ENCODE measurements at regions not wholly inside any gene's neighbourhood (a gene's known extent, or its start where the extent isn't known, plus 50 kb on each side); places are given as distances from the start of the nearest gene placed in this dataset.

DNA sequence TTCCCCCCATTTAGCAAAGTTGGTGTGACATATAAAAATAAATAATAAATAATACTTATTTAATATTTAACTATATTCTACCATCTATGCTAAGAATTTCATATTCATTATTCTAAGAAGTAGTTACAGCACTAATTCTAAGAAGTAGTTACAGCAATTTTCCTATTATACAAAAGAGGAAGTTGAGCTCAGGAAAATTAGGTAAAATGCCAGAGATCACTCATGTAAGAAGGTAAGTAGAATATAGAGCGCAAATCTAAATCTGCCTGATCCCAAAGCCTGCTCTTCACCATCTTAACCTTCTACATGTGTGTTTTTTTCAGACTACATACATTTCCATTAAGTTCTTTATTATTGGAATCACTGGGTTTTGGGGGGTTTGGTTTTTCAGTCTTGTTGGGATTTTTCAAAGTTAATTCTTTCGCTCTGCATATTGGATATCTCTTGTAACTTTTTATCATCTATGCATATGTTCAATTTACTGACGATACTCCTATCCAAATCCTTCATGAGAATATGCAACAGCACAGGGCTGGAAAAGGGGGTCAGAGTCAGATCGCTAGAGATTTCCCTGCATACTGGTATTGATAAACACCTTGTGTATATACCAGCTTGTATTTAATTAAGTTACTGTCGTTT, 852.1 kb downstream of the MAT2B start:
- no peak for DNase-seq

DNA sequence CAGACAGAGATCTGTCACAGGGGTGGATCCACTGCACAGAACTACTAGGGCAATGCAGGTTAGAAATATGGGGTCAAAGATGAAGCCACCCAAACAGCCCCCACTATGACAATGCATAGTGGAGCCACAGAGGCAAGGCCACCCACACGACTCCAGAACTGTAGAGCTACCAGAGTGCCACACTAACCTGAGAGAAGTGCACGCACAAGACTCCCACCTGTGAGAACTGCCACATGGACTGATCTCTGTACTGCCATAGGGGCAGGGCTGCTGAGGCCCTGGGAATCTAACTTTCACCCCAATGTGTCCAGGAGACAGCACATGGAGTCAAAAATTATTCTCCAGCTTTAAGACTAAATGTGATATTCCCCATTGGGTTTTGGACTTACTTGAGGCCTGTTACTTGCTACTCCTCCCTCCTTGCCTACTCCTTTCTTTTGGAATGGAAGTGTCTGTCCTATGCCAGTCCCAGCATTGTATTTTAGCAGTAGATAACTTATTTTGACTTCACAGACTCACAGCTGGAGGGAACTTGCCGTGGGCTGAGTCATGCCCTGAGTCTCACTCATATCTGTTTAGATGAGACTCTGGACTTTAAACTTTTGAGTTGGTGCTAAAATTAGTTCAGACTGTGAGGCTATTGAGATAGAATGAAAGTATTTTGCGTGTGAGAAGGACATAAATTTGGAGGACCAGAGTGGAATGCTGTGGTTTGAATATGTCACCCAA, 853.3 kb downstream of the MAT2B start:
- no peak for DNase-seq

DNA sequence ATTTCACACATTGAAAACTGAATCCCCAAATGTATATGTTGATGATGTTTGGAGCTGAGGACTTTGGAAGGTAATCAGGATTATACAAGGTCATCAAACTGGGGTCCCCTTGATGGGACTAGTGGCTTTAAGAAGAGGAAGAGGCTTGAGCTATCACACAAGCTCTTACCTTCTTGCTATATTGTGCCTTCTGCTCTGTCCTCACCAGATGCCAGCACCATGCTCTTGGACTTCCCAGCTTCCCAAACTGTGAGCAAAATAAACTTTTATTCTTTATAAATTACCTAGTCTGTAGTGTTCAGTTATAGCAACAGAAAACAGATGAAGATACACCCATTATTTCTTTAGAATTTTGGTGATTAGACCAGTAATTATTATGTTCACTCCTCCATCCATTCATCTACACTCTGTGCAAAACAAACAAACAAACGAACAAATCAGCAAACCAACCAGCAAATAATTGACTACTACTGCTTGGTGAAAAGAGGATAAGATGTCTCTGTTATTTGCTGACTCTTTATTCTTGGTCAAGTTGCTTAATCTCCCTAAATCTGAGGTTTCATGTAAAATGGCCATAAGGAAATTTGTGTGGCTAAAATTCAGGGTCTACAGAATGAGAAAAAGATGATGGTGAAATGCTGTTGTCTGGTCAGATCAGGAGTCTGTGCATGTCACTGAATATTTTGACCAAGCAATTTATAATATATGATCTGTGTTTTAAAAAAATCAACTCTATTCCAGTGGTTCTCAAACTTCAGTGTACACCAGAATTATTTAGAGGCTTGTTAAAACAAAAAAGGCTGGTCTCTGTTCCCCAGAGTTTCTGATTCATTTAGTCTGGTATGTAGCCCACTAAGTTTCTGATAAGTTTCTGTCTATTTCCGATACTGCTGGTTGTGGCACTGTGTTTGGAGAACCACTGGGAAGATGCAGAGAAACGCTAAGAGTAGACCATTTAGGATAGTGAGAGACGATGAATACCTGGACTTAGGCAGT, 854.1 kb downstream of the MAT2B start:
- DNase-seq = no peak

DNA sequence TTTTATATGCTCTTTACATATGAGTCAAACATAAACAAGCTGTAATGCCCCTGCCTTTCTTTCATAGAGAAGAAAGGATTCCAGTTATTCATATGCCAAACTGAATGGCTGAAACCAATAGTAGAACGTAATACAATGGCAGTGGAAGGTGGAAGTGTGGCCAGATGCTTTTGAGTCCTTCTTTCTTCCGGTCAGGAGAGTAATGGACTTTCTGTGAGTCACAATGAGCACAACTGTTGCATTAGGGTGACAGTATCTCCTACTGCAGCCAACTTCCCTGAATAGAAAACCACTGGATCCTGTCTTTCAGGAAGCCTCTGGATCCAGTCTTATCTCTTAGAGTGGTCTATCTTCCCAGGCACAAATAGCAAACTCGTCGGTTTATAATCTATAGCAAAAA, 855.2 kb downstream of the MAT2B start:
- no peak for DNase-seq

DNA sequence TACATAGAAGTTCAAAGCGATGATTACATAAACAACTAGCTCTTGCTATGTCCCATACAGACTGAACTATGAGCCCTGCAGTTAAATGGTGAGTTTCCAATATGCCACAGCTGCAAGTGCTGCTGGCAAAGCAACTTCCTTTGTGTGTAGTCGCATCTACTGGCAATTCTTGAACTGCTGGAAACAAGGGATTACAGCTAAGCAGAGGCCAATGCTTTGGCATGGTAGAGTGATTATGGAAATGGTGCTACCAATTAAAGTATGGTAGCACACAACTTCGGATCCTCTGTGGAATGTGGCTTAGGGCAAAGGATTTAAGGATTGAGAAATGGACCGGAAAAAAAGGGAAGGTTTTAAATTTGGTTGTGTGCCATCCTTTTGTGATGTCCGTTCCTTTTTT, 856.6 kb downstream of the MAT2B start:
- no peak for DNase-seq

DNA sequence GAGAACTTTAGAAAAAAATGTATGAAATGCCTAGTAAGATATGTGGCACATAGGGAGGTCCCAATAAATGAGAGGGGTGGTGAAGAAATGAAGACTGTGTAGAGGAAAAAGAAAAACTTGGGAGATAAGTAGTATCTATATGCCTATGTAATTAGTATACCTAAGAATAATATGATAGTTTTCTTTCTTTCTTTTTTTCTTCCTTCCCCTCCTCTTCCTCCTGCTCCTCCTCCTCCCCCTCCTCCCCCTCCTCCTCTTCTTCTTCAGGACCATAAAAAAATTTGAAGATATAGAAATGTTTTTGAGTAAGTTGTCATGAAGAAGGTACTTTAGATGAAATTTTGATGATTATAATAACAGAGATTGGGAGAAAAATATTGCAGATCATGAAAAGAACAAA, 857.4 kb downstream of the MAT2B start:
- no peak for DNase-seq

DNA sequence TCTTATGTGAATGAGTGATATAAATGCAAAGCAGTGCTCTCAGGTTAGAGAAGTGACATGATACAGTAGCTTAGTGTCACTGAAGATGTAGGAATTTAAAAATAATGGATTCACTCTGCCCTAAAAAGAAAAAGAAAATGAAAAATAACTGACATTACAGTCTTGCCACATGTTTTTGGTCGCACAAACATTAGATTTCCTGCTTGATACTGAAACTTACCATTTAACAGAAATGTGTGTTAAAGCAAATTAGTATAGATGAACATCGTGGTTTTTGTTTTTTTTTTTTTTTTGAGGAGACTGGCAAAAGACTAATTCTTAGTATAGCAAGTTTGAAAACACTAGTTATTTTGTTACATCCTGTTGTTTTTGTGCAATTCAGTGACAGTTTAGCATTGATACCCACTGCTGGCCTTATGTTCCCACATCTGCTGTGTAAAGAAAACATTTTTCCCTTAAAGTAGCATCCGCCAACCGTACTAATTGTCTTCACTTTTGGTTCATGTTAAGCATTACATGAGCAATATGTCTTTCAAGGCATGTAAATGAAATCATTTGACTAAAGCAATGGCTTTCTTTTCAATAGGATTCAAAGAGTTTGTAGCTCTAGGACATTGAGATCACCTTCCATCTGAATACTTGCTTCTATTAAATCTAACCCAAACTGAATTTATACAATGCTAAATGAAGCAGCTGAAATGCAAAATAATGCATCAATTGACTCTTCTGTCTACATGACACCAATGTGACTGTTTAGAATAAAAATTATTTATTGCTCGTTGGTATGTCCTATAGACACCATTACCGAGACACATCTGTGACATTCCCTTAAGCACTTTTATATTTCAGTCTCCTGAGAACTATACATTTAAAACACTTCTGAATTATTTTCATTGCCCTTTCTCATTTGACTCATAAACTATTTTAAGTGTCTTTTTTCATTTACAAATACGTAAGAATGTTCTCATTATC, 859.1 kb downstream of the MAT2B start:
- no peak for DNase-seq

DNA sequence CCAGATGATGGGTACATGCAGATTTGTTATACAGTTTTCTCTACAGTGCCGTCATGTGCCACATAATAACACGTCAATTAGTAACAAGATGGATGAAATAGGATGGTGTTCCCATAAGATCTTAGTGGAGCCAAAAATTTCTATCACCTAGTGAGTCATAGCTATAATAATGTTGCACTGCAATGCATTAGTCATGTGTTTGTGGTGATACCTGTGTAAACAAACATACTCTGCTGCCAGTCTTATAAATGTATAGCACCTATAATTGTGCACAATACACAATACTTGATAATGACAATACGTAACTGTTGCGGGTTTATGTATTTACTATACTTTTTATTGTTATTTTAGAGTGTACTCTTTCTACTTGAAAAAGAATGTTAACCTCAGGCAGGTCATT, 865.4 kb downstream of the MAT2B start:
- DNase-seq = no peak

DNA sequence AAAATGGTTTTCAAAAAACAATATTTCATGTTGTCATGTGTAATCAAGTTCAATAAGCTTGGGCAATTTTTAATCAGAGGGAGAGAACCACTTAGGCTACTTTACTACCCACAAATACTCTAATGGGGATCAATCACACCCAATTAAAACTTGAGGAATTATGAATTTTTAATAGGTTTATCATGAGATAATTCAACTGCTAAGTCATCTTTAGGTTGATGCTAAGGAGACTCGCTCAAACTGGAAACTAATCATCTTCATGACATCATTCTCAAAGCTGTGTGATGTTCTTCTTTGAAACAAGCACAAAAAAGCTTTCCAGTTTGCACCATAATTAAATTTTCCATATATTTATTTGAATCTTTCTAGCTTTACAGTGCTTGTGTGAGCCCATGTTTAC, 867.5 kb downstream of the MAT2B start:
- DNase-seq = no peak

DNA sequence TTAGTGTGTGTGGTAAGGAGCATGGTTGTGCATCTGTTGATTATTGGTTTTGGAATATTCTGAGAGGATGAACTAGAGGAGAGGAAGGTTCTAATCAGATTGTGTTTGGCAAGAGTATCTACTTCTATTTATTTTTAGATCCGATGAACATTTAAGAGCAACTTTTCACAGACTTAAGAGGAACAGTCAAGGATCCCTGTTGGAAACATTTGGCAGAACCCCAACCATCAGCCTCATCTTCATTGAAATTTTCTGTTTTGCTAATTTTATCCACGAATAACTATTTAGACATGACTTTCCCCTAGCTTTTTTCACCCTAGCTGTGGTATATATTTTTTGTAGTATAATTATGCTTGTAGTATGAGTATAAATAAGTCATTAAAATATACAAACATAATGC, 868.5 kb downstream of the MAT2B start:
- no peak for DNase-seq

DNA sequence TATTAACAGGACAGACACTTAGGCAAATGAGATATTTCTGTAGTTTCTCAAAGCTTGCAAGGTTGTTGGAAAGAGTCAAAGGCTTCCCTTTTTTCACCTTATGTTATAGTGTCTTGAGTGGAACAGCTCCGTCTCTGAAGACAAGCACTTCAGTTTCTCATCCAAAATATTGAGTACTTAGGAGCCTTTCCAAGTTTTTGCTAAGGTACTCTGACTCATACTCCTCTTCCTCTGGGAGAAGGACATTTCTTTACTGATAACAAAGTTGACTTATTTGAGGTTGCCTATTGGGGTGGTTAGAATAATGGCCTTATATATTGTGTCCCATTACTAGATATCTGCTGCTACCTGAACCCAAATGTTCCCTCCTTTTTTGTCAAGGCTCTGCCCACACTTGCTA, 869.6 kb downstream of the MAT2B start:
- DNase-seq = no peak

DNA sequence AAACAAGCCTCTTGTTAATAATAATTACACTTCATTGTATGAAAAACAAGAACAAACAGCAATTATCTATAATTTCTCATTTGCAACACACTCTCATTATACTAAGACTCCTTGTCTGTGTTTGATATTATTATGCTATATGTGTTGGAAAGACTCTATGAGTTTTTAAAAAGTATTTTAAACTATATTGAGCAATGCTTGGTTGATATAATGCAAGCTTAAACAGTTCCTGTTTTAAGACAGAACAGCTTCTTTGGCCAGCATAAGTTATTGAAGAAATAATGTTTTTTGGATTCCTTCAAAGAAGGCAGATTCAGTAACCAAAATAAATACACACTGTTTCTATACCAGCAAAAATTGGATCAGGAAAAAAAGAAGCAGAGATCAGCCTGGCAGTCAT, 871.4 kb downstream of the MAT2B start:
- no peak for DNase-seq

DNA sequence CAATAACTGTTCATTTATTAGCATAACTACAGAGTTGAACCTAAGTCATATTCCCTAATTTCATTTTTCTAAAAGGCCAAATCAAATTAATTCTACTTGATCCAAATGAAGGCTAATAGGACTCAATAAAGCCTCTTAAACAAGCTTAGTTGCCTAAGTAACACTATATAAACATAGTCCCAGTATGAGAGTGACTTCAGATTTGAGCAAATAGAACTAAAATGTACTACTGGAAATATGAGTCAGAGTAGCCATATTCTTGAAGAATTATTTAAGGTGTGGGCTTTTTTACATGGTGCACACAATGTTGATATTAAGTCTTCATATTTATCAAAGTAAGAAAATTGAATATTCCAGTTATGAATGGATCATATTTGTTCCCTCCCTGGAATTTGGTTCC, 872.3 kb downstream of the MAT2B start:
- DNase-seq = no peak

DNA sequence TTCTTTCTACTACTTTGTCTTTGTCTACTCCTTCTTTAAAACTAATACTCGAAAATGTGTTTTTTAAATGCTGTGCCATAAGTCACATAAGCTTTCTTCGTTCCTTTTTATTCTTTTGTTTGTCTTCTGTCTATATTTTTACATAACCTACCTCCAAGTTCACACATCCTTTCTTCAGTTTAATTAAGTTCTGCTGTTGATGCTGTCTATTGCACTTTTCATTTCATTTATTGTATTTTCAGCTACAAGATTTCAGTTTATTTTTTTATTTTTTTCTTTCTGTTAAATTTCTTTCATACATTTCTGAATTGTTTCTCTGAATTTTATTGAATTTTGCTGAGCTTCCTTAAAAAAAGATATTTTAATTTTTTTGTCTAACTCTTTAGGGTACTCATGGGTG, 878.2 kb downstream of the MAT2B start:
- no peak for DNase-seq

DNA sequence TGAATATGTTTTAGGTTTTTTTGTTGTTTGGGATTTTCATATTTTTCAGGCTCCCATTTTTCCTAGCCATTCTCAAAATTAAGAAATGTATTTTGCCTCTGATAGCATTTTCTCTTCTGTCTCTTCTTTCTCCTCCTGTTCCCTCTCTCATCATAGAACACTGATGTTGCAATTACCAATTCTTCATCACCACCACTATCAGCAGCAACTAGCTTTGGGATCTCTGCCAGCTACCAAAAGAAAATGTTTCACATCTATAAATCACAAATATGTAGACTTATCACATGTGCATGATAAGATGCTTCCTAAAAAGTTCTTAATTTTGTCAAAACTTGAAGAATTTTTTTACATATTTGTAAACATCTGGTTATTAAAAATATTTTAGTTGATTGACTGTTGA, 887.1 kb downstream of the MAT2B start:
- DNase-seq = no peak

DNA sequence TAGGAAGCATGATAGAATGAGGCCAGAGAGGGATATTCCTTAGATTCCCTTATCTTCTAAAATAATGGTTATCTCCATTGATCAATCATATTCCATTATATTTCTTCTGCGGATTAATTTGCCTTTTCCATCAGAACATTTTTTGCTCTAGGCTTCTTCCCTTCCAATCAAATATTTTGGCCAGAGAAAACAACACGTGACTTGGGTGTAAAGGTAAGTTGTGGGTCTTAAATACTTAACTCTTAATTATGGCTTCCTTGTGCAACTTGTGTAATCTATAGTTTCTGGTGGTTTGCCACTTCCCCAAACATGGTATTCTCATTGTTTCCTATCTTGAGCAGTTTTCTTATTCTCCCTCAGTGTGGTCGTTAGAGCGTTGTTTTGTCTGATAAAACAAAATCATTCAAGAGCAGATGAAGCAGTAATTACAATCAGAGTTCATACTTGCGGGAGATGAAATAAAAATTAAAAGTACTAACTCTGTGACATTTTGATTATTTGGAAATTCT, 889.3 kb downstream of the MAT2B start:
- DNase-seq = no peak

DNA sequence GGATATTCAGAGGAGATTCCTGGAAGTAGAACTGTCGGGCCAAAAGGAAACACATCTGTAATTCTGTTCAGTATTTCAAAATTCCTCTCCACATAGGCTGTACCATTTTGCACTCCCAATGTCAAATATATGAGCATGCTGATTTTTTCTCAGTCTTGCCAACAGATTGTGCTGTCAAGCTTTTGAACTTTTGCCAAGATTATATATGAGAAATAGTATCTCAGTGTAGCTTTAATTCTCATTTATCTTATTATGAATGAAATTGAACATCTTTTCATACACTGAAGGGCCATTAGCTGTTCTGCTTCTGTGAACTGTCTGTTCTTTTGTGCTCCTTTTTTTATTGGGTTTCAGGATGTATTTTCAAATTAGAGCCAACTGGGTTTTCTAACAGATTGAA, 907.1 kb downstream of the MAT2B start:
- DNase-seq = no peak

DNA sequence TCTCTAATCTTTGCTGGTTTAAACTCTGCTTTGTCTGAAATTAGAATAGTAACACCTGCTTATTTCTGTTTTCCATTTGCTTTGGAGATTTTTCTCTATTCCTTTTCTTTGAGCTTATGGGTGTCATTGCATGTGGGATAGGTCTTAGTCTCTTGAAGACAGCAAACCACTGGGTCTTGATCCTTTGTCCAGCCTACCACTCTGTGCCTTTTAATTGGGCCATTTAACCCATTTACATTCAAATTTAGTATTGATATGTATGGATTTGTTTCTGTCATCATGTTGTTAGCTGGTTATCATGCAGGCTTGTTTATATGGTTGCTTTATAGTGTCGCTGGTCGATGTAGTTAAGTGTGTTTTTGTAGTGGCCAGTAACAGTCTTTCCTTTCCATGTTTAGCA, 914.7 kb downstream of the MAT2B start:
- no peak for DNase-seq

DNA sequence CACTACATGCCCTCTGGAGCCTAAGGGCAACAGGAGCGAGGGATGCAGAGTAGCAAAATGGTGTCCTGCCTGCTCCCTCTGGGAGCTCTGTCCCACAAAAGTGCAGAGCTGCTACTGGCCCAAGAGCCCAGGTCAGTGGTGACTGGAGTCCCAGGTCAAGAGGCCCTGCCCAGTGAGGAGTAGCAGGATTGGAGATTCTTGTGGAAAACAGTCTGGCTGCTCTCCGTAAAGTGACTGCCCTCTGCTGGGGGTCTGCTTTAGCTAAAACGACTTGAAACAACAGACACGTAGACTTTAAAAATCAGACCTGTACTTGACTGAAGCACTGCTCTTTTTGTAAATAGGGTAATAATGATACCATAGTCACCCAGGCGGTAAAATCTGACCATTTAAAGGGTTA, 917.0 kb downstream of the MAT2B start:
- DNase-seq = no peak

DNA sequence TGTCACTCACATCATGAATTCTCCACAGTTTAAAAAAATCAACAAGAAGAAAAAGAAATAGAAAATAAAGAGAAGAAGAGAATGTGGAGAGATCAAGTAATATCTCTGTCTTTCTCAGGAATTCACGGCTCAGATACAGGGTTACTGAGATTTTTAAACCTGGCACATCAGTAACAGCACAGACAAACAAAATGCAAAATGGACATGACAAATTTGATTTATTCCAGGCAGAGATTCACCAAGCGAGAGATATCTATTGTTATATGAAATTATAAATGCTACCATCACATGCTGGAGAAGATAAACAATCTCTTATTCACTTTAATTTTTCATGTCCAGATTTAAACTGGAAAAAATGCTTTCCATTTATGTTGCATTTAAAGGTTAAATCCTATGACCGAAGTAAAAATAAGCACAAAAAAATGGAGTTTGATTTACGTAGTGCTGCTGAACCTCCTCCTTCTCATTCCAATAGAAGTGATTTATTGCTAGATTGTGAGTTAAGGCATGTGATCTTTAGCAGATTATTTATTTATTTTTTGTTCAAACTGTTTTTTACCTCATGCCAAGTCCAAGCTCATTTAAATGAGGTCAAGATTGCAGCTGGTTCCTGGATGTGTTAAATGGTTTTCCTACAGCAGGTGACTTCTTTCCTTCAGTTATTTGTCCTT, 926.4 kb downstream of the MAT2B start:
- DNase-seq = no peak

DNA sequence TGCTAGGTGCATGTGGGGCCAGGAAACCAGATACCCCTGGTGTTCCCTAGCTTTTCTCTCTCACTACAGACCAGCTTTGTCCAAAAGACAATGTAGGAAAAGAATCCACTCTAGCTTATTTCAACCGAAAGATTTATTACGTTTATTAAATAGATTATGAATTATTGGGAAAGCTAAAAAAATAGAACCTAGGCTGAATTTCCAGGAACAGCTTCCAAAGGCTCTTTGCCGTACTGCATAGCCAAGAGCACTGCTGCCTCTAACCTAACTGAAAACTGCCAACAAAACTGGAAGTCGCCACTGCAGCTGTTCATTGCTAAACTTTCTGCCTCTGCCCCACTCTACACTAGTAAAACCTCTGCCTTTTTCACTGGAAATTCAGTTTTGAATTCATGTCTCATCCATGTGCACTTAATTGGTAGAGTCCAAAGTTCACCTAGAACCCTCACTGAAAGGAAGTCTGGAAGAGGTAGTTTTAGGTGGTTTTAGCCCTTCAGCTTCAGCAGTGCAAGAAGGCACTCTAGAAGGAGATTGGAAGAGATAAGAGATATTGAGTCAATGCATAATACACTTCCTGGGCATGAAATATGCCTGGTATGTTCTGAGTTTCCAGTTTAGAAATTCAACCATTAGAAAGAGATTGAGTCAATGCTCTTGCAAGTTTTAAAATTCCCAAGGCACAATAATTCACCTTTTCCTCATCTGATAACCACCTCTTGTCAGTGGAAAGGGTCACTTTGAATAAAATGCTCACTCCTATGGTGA, 927.9 kb downstream of the MAT2B start:
- no peak for DNase-seq
